ENCODE measurements at regions not wholly inside any gene's neighbourhood (a gene's known extent, or its start where the extent isn't known, plus 50 kb on each side); places are given as distances from the start of the nearest gene placed in this dataset.

DNA sequence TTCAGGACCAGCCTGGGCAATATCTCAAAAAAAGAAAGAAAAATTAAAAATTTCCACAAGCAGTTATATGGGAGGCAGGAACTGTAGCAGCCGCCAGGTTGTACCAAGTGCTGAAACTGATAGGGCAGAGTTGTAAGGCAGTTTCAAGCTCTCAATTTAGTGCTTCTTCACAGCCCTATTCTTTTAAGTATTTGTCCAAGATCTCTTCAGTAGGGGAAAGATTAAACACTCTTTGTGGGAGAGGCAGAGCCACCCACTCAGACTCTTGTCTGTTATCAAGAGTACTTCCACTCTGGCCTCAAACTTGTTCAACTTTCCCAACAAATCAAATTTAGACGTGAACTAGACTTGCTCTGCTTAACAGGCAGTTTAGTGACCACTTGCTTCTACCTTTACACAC, 228.7 kb downstream of the REEP3 start:
- TF ChIP-seq, protein P1, sequence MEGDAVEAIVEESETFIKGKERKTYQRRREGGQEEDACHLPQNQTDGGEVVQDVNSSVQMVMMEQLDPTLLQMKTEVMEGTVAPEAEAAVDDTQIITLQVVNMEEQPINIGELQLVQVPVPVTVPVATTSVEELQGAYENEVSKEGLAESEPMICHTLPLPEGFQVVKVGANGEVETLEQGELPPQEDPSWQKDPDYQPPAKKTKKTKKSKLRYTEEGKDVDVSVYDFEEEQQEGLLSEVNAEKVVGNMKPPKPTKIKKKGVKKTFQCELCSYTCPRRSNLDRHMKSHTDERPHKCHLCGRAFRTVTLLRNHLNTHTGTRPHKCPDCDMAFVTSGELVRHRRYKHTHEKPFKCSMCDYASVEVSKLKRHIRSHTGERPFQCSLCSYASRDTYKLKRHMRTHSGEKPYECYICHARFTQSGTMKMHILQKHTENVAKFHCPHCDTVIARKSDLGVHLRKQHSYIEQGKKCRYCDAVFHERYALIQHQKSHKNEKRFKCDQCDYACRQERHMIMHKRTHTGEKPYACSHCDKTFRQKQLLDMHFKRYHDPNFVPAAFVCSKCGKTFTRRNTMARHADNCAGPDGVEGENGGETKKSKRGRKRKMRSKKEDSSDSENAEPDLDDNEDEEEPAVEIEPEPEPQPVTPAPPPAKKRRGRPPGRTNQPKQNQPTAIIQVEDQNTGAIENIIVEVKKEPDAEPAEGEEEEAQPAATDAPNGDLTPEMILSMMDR (IDR thresholded peaks at IDR 0.05) = no peak
- no peak for TF ChIP-seq POLR2A (IDR thresholded peaks at IDR 0.05)
- no peak for TF ChIP-seq EP300 (IDR thresholded peaks at IDR 0.05)
- no peak for TF ChIP-seq POLR2AphosphoS5 (IDR thresholded peaks at IDR 0.05)
